ENCODE measurements at regions not wholly inside any gene's neighbourhood (a gene's known extent, or its start where the extent isn't known, plus 50 kb on each side); places are given as distances from the start of the nearest gene placed in this dataset.
"Not testable (repeated sequence)": the region's sequence is repeated elsewhere in the genome, so short reads cannot be mapped to it uniquely, and the experiment has no call there.

- DNase-seq (ENCODE audit: low read depth in 2 of 2, low spot score in 1 of 2): no peak
These were observed 322.3 kb downstream of the RMST start for GRCh38 chr12:97784904-97785303.

GRCh38 chr12:97790281-97790680 is 327.7 kb downstream of the RMST start:
- DNase-seq (ENCODE audit: low read depth in 2 of 2, low spot score in 1 of 2): no peak

- no peak for DNase-seq (ENCODE audit: low read depth in 2 of 2, low spot score in 1 of 2)
These were observed 334.9 kb downstream of the RMST start for GRCh38 chr12:97797473-97797872.

- DNase-seq (ENCODE audit: low read depth in 2 of 2, low spot score in 1 of 2): no peak
These were observed 338.0 kb downstream of the RMST start for GRCh38 chr12:97800561-97800960.

- DNase-seq (ENCODE audit: low read depth in 2 of 2, low spot score in 1 of 2): no peak
These were observed 339.0 kb downstream of the RMST start for GRCh38 chr12:97801471-97802059.

- no peak for DNase-seq (ENCODE audit: low read depth in 2 of 2, low spot score in 1 of 2)
These were observed 342.5 kb downstream of the RMST start for GRCh38 chr12:97805146-97805545.

GRCh38 chr12:97813301-97813700 is 350.7 kb downstream of the RMST start:
- DNase-seq (ENCODE audit: low read depth in 2 of 2, low spot score in 1 of 2): no peak

GRCh38 chr12:97821806-97822205 is 359.2 kb downstream of the RMST start:
- DNase-seq (ENCODE audit: low read depth in 2 of 2, low spot score in 1 of 2): no peak

- DNase-seq (ENCODE audit: low read depth in 2 of 2, low spot score in 1 of 2): no peak
These were observed 372.9 kb downstream of the RMST start for GRCh38 chr12:97835541-97835940.

GRCh38 chr12:97837401-97837800 is 374.8 kb downstream of the RMST start:
- DNase-seq (ENCODE audit: low read depth in 2 of 2, low spot score in 1 of 2): no peak

- no peak for DNase-seq (ENCODE audit: low read depth in 2 of 2, low spot score in 1 of 2)
These were observed 385.4 kb downstream of the RMST start for GRCh38 chr12:97848051-97848450.

GRCh38 chr12:97854477-97854876 is 391.9 kb downstream of the RMST start:
- DNase-seq (ENCODE audit: low read depth in 2 of 2, low spot score in 1 of 2): no peak

GRCh38 chr12:97862072-97862471 is 399.5 kb downstream of the RMST start:
- DNase-seq (ENCODE audit: low read depth in 2 of 2, low spot score in 1 of 2): no peak

GRCh38 chr12:97875064-97875463 is 412.5 kb downstream of the RMST start:
- no peak for DNase-seq (ENCODE audit: low read depth in 2 of 2, low spot score in 1 of 2)

- no peak for DNase-seq (ENCODE audit: low read depth in 2 of 2, low spot score in 1 of 2)
These were observed 414.2 kb downstream of the RMST start for GRCh38 chr12:97876780-97877179.

- no peak for DNase-seq (ENCODE audit: low read depth in 2 of 2, low spot score in 1 of 2)
These were observed 414.8 kb downstream of the RMST start for GRCh38 chr12:97877404-97877803.

- no peak for DNase-seq (ENCODE audit: low read depth in 2 of 2, low spot score in 1 of 2)
These were observed 424.0 kb downstream of the RMST start for GRCh38 chr12:97886511-97887176.

- not testable (repeated sequence) for DNase-seq (ENCODE audit: low read depth in 2 of 2, low spot score in 1 of 2)
These were observed 435.3 kb downstream of the RMST start for GRCh38 chr12:97897881-97898280.

GRCh38 chr12:97899529-97899928 is 436.9 kb downstream of the RMST start:
- no peak for DNase-seq (ENCODE audit: low read depth in 2 of 2, low spot score in 1 of 2)

GRCh38 chr12:97899956-97900355 is 437.4 kb downstream of the RMST start:
- DNase-seq (ENCODE audit: low read depth in 2 of 2, low spot score in 1 of 2): no peak

GRCh38 chr12:97903356-97903755 is 440.8 kb downstream of the RMST start:
- DNase-seq (ENCODE audit: low read depth in 2 of 2, low spot score in 1 of 2): no peak

- no peak for DNase-seq (ENCODE audit: low read depth in 2 of 2, low spot score in 1 of 2)
These were observed 444.9 kb downstream of the RMST start for GRCh38 chr12:97907504-97907903.

GRCh38 chr12:97910559-97910958 is 448.0 kb downstream of the RMST start:
- DNase-seq (ENCODE audit: low read depth in 2 of 2, low spot score in 1 of 2): no peak
